ENCODE measurements at regions not wholly inside any gene's neighbourhood (a gene's known extent, or its start where the extent isn't known, plus 50 kb on each side); places are given as distances from the start of the nearest gene placed in this dataset.

GRCh38 chr14:85399186-85399585 is 130.8 kb upstream of the FLRT2 start:
- H2AFZ ChIP-seq (ENCODE audit: insufficient read depth, low read length, poor library complexity): no peak overlapping the region
- no peak overlapping the region for H4K91ac ChIP-seq (ENCODE audit: low read depth, low read length)
- no CpG with 5 or more reads among the region's 2 CpGs for WGBS (ENCODE audit: extremely low coverage, insufficient coverage, insufficient read length)

GRCh38 chr14:85400678-85401077 is 129.3 kb upstream of the FLRT2 start:
- H4K8ac ChIP-seq (ENCODE audit: low read depth, low read length): no peak overlapping the region
- no peaks in the 10 kb centered on the region for H3K27me3 ChIP-seq (ENCODE audit: insufficient read depth, low read length)
- H3K79me1 ChIP-seq (ENCODE audit: low read length): no peaks in the 10 kb centered on the region
- no peaks in the 10 kb centered on the region for H3K36me3 ChIP-seq (ENCODE audit: control insufficient read depth in 1 of 2, insufficient read depth in 2 of 2, low read length in 2 of 2)
- H3K4me3 ChIP-seq (ENCODE audit: low read depth, low read length): no peak overlapping the region
- H4K12ac ChIP-seq (ENCODE audit: low read depth, low read length): no peak overlapping the region
- H2AFZ ChIP-seq (ENCODE audit: insufficient read depth, low read length, poor library complexity): no peak overlapping the region
- H3K4me1 ChIP-seq (ENCODE audit: control insufficient read depth in 1 of 2, insufficient read depth in 2 of 2, low read length in 2 of 2): no peaks in the 10 kb centered on the region
- H2BK5ac ChIP-seq (ENCODE audit: low read depth, low read length, poor library complexity): no peak overlapping the region
- H3K4ac ChIP-seq (ENCODE audit: low read depth, low read length): no peak overlapping the region
- H3K4me2 ChIP-seq (ENCODE audit: low read length): no peak overlapping the region
- H3K9ac ChIP-seq (ENCODE audit: low read length): no peak overlapping the region
- no peak overlapping the region for H3K27ac ChIP-seq (ENCODE audit: low read depth, low read length)
- H3K14ac ChIP-seq (ENCODE audit: low read length): no peak overlapping the region
- DNase-seq: no peak
- no peaks in the 10 kb centered on the region for H3K79me2 ChIP-seq (ENCODE audit: control insufficient read depth, insufficient read depth, low read length, poor library complexity)
- H2BK120ac ChIP-seq (ENCODE audit: insufficient read depth, low read length, poor library complexity): no peak overlapping the region
- no CpG with 5 or more reads among the region's 3 CpGs for WGBS (ENCODE audit: extremely low coverage, insufficient coverage, insufficient read length)
- no peaks in the 10 kb centered on the region for H3K9me3 ChIP-seq (ENCODE audit: insufficient read depth, low read depth, low read length)
- no peak overlapping the region for H3K23ac ChIP-seq (ENCODE audit: low read length)
- no peak overlapping the region for H3K18ac ChIP-seq (ENCODE audit: low read length)
- H2BK12ac ChIP-seq (ENCODE audit: low read length): no peak overlapping the region
- no peak overlapping the region for H2AK5ac ChIP-seq (ENCODE audit: low read length)
- no peak overlapping the region for H4K91ac ChIP-seq (ENCODE audit: low read depth, low read length)

More at GRCh38 chr14:85399186-85399585, 130.8 kb upstream of the FLRT2 start:
- Histone ChIP-seq H3K4me2 (ENCODE audit: low read length) (no peak overlapping the region), H4K12ac (ENCODE audit: low read depth, low read length) (no peak overlapping the region), H3K79me1 (ENCODE audit: low read length) (no peaks in the 10 kb centered on the region), H3K23ac (ENCODE audit: low read length) (no peak overlapping the region), H2AK5ac (ENCODE audit: low read length) (no peak overlapping the region), H2BK5ac (ENCODE audit: low read depth, low read length, poor library complexity) (no peak overlapping the region), H3K9me3 (ENCODE audit: insufficient read depth, low read depth, low read length) (no peaks in the 10 kb centered on the region), H3K4me3 (ENCODE audit: low read depth, low read length) (no peak overlapping the region), H3K4ac (ENCODE audit: low read depth, low read length) (no peak overlapping the region), H3K4me1 (ENCODE audit: control insufficient read depth in 1 of 2, insufficient read depth in 2 of 2, low read length in 2 of 2) (no peaks in the 10 kb centered on the region), H3K9ac (ENCODE audit: low read length) (no peak overlapping the region), H3K36me3 (ENCODE audit: control insufficient read depth in 1 of 2, insufficient read depth in 2 of 2, low read length in 2 of 2) (no peaks in the 10 kb centered on the region), H2BK12ac (ENCODE audit: low read length) (no peak overlapping the region), H3K14ac (ENCODE audit: low read length) (no peak overlapping the region), H4K8ac (ENCODE audit: low read depth, low read length) (no peak overlapping the region), H3K79me2 (ENCODE audit: control insufficient read depth, insufficient read depth, low read length, poor library complexity) (no peaks in the 10 kb centered on the region), H3K27me3 (ENCODE audit: insufficient read depth, low read length) (no peaks in the 10 kb centered on the region), H3K18ac (ENCODE audit: low read length) (no peak overlapping the region), H3K27ac (ENCODE audit: low read depth, low read length) (no peak overlapping the region), H2BK120ac (ENCODE audit: insufficient read depth, low read length, poor library complexity) (no peak overlapping the region)
- no peak for DNase-seq

GRCh38 chr14:85401384-85401783 is 128.6 kb upstream of the FLRT2 start:
- no peaks in the 10 kb centered on the region for H3K4me1 ChIP-seq (ENCODE audit: control insufficient read depth in 1 of 2, insufficient read depth in 2 of 2, low read length in 2 of 2)
- no peaks in the 10 kb centered on the region for H3K36me3 ChIP-seq (ENCODE audit: control insufficient read depth in 1 of 2, insufficient read depth in 2 of 2, low read length in 2 of 2)
- DNase-seq: no peak
- no peaks in the 10 kb centered on the region for H3K27me3 ChIP-seq (ENCODE audit: insufficient read depth, low read length)
- H2BK12ac ChIP-seq (ENCODE audit: low read length): no peak overlapping the region
- no peak overlapping the region for H3K4me3 ChIP-seq (ENCODE audit: low read depth, low read length)
- no peak overlapping the region for H2BK5ac ChIP-seq (ENCODE audit: low read depth, low read length, poor library complexity)
- no peak overlapping the region for H2BK120ac ChIP-seq (ENCODE audit: insufficient read depth, low read length, poor library complexity)
- H3K18ac ChIP-seq (ENCODE audit: low read length): no peak overlapping the region
- no peak overlapping the region for H3K27ac ChIP-seq (ENCODE audit: low read depth, low read length)
- H3K9me3 ChIP-seq (ENCODE audit: insufficient read depth, low read depth, low read length): no peaks in the 10 kb centered on the region
- no CpG with 5 or more reads among the region's 1 CpG for WGBS (ENCODE audit: extremely low coverage, insufficient coverage, insufficient read length)
- H4K12ac ChIP-seq (ENCODE audit: low read depth, low read length): no peak overlapping the region
- no peaks in the 10 kb centered on the region for H3K79me1 ChIP-seq (ENCODE audit: low read length)
- no peak overlapping the region for H4K91ac ChIP-seq (ENCODE audit: low read depth, low read length)
- no peaks in the 10 kb centered on the region for H3K79me2 ChIP-seq (ENCODE audit: control insufficient read depth, insufficient read depth, low read length, poor library complexity)
- no peak overlapping the region for H4K8ac ChIP-seq (ENCODE audit: low read depth, low read length)
- H3K9ac ChIP-seq (ENCODE audit: low read length): no peak overlapping the region
- no peak overlapping the region for H3K23ac ChIP-seq (ENCODE audit: low read length)
- no peak overlapping the region for H3K4ac ChIP-seq (ENCODE audit: low read depth, low read length)
- no peak overlapping the region for H2AFZ ChIP-seq (ENCODE audit: insufficient read depth, low read length, poor library complexity)
- H3K4me2 ChIP-seq (ENCODE audit: low read length): no peak overlapping the region
- no peak overlapping the region for H2AK5ac ChIP-seq (ENCODE audit: low read length)
- no peak overlapping the region for H3K14ac ChIP-seq (ENCODE audit: low read length)

GRCh38 chr14:85402569-85403162 is 127.3 kb upstream of the FLRT2 start:
- Histone ChIP-seq H3K14ac (ENCODE audit: low read length) (no peak overlapping the region), H3K4ac (ENCODE audit: low read depth, low read length) (no peak overlapping the region), H3K23ac (ENCODE audit: low read length) (no peak overlapping the region), H4K91ac (ENCODE audit: low read depth, low read length) (no peak overlapping the region), H3K79me1 (ENCODE audit: low read length) (no peaks in the 10 kb centered on the region), H3K9ac (ENCODE audit: low read length) (no peak overlapping the region), H3K27me3 (ENCODE audit: insufficient read depth, low read length) (no peaks in the 10 kb centered on the region), H2AFZ (ENCODE audit: insufficient read depth, low read length, poor library complexity) (no peak overlapping the region), H3K4me1 (ENCODE audit: control insufficient read depth in 1 of 2, insufficient read depth in 2 of 2, low read length in 2 of 2) (no peaks in the 10 kb centered on the region), H3K36me3 (ENCODE audit: control insufficient read depth in 1 of 2, insufficient read depth in 2 of 2, low read length in 2 of 2) (no peaks in the 10 kb centered on the region), H2AK5ac (ENCODE audit: low read length) (no peak overlapping the region), H3K79me2 (ENCODE audit: control insufficient read depth, insufficient read depth, low read length, poor library complexity) (no peaks in the 10 kb centered on the region), H3K4me2 (ENCODE audit: low read length) (no peak overlapping the region), H3K9me3 (ENCODE audit: insufficient read depth, low read depth, low read length) (no peaks in the 10 kb centered on the region), H4K12ac (ENCODE audit: low read depth, low read length) (no peak overlapping the region), H3K18ac (ENCODE audit: low read length) (no peak overlapping the region), H3K4me3 (ENCODE audit: low read depth, low read length) (no peak overlapping the region), H3K27ac (ENCODE audit: low read depth, low read length) (no peak overlapping the region), H2BK5ac (ENCODE audit: low read depth, low read length, poor library complexity) (no peak overlapping the region), H2BK12ac (ENCODE audit: low read length) (no peak overlapping the region), H4K8ac (ENCODE audit: low read depth, low read length) (no peak overlapping the region), H2BK120ac (ENCODE audit: insufficient read depth, low read length, poor library complexity) (no peak overlapping the region)
- DNase-seq: no peak
- no CpG with 5 or more reads among the region's 7 CpGs for WGBS (ENCODE audit: extremely low coverage, insufficient coverage, insufficient read length)
